ENCODE measurements at regions not wholly inside any gene's neighbourhood (a gene's known extent, or its start where the extent isn't known, plus 50 kb on each side); places are given as distances from the start of the nearest gene placed in this dataset.

DNA sequence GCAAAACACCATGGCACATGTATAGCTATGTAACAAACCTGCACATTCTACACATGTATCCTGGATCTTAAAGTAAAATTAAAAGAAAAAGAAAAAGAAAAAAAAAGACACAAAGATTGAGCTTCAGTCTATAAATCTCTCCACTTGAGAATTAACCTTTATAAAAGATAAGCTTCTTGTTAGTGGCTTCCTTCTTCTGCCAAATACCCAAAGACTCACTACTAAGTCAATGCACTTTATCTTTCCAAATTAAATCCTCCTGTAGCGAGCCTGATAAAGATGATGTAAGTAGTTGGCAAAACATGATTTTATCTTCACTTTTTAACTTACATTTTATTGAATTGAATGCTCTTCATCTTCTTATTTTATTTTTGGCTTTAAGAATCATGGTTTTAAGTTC is 349.9 kb downstream of the TRIB2 start:
- TF ChIP-seq POLR2A (IDR thresholded peaks at IDR 0.05) (no peak), CTCF (IDR thresholded peaks at IDR 0.05 in 4 of 5, conservative IDR thresholded peaks at IDR 0.05 in 1 of 5) (no peak)

All from gastrocnemius medialis (tissue), 4 donors.